ENCODE measurements at regions not wholly inside any gene's neighbourhood (a gene's known extent, or its start where the extent isn't known, plus 50 kb on each side); places are given as distances from the start of the nearest gene placed in this dataset.

DNA sequence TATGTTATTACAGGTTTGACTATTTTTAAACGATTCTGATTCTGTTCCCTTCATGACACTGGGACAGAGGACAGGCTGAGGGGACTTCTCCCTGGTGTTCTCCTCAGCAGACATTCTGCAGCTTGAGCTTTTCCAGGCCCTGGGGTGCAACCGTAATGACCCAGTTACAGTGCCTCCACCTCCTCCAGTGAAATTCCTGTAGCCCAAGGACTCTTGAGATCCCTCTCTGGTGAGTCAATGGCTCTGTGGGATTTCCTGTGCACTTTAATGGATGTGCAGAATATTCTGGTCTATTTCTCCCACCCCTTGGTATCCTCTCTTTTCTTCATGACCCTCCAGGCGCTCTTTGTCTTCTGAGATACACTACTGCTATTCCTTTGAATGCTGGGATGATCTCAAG, 319.3 kb downstream of the INHBA start:
- no peak for TF ChIP-seq CTCF (IDR thresholded peaks at IDR 0.05; ENCODE audit: insufficient read depth, low read depth, low read length)
- no peak for DNase-seq (ENCODE audit: low read depth)
- no peak overlapping the region for H3K4me3 ChIP-seq (ENCODE audit: low read depth, low read length)

DNA sequence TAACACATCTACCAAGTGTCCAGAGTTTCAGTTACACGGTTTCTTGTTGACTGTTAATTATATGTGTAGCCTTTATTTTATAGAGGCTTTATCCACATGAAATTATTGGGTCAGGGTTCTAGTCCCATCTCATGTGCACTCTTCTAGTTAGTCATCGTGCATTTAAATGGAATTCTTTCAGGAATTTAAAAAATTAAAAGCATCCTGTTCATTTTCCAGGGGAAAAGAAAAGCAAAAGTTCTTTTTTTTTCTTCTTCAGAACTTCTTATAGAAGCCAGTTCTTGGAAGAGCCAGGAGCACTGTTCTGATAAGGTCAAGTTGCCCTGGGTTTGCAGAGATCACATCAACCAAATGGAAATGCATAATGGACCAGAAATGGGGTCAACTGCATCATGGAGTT, 324.7 kb downstream of the INHBA start:
- no peak for TF ChIP-seq CTCF (IDR thresholded peaks at IDR 0.05; ENCODE audit: insufficient read depth, low read depth, low read length)
- no peak overlapping the region for H3K4me3 ChIP-seq (ENCODE audit: low read depth, low read length)
- DNase-seq (ENCODE audit: low read depth) = no peak

- no peak for DNase-seq (ENCODE audit: low read depth)
- H3K4me3 ChIP-seq (ENCODE audit: low read depth, low read length) = no peak overlapping the region
- TF ChIP-seq CTCF (IDR thresholded peaks at IDR 0.05; ENCODE audit: insufficient read depth, low read depth, low read length) = no peak
These were observed 327.3 kb downstream of the INHBA start for GRCh38 chr7:41375582-41375981.

DNA sequence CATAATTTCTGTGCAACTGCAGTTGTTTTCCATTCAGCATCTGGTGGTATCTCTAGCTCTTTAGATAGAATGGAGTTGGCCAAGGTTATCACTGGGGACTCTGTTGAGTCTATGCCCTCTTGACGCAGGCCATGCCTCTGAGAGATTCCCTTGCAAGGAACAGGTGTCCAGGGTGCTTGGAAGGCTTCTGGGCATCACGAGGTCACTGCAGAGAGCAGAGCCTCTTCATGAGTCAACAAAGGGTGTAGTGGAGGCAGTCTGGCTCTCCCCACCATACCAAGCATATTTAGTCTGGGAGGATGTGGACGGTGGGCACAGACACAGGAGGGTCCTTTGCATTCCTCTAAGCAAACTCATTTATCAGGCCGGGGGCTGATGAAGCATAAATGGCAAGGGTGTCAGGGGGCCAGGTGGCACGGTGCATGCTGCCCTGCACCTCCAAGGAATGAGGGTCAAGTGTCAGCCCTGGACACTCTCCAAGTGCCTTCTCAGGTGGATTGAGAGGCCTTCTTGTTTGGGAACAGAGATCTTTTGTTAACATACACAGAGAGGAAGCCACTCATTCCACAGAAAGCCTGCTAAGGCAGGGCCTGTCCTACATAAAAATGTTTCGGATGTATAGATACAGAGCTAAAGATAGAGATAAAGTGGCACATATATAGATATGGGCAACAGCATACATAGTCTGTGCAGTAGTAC, 328.6 kb downstream of the INHBA start:
- no peak for DNase-seq (ENCODE audit: low read depth)
- no peak for TF ChIP-seq CTCF (IDR thresholded peaks at IDR 0.05; ENCODE audit: insufficient read depth, low read depth, low read length)
- H3K4me3 ChIP-seq (ENCODE audit: low read depth, low read length) = no peak overlapping the region

DNA sequence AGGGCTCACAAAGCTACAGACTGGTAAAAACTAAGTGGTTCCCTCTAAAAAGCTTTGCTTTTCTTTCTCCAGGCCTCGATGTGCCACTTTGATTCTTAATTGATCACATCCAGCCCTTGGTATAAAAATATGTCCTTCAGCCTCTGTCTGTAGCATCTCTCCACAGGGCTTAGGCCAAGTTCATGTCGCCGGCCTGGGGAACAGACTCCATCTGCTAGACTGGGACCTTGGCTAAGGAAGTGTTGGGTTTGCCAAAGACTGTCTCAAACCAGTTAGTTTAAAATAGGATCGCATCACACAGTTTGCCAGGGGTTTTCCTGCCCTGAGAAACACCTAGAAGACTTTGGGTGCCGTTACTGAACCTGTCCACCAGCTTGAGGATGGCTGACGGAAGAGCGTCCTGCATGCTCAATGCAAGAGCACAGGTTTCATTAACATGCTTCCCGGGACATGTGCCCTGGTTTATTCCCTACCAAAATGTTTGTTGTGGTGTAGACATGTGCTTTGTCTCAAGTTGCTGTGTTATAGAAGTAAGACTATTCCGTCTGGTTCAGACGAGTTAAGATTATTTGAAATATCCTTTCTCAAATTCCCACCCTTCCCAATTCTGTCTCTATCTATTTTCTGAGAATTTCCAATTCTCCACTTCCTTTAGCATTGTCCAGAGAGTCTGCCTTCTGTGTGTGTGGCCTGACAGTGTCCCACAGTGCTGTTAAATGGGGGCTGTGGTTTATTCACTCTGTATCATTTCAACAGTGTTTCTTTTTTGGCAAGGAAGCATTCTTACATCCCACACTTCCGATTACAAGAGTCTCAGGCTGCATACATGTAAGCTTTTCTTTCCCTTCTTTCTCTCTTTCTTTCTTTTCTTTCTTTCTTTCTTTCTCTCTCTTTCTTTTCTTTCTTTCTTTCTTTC, 334.7 kb downstream of the INHBA start:
- DNase-seq (ENCODE audit: low read depth) = no peak

GRCh38 chr7:41351091-41351490, 351.8 kb downstream of the INHBA start:
- DNase-seq (ENCODE audit: low read depth) = no peak
- TF ChIP-seq CTCF (IDR thresholded peaks at IDR 0.05; ENCODE audit: insufficient read depth, low read depth, low read length) = no peak
- H3K4me3 ChIP-seq (ENCODE audit: low read depth, low read length) = no peak overlapping the region

More for the DNA sequence above, 334.7 kb downstream of the INHBA start:
- no peak for TF ChIP-seq CTCF (IDR thresholded peaks at IDR 0.05; ENCODE audit: insufficient read depth, low read depth, low read length)
- H3K4me3 ChIP-seq (ENCODE audit: low read depth, low read length) = no peak overlapping the region
